ENCODE measurements at regions not wholly inside any gene's neighbourhood (a gene's known extent, or its start where the extent isn't known, plus 50 kb on each side); places are given as distances from the start of the nearest gene placed in this dataset.

- Mint-ChIP-seq H3K36me3 (ENCODE audit: insufficient read depth, unreplicated experiment) (no peaks in the 10 kb centered on the region), H3K4me3 (ENCODE audit: unreplicated experiment) (no peak overlapping the region), H3K27me3 (ENCODE audit: insufficient read depth, unreplicated experiment) (no peaks in the 10 kb centered on the region), H3K4me1 (ENCODE audit: insufficient read depth, unreplicated experiment) (peaks cover 9% of the 10 kb centered on the region), H3K9me3 (ENCODE audit: unreplicated experiment) (no peaks in the 10 kb centered on the region), H3K27ac (ENCODE audit: low read depth, unreplicated experiment) (no peak overlapping the region)
- intact Hi-C loops (cut with micrococcal nuclease) = no loop called here
- no TSS peak for BruUV-seq (replicated peaks)
- POLR2A ChIA-PET = interaction anchor here (0.7 kb wide), 1 partner anchor 21 kb away, joined by 3 read pairs; no protein-coding TSS in a partner anchor
- DNase-seq (ENCODE audit: unreplicated experiment) = no peak
- CTCF ChIA-PET = interaction anchor here (0.6 to 6.4 kb wide), 4 partner anchors 21 to 1570 kb away, joined by 3 to 86 read pairs (median 3); no protein-coding TSS in a partner anchor
- no peak for TF ChIP-seq CTCF (IDR thresholded peaks at IDR 0.05; ENCODE audit: unreplicated experiment)
Measured at GRCh38 chr2:200732866-200733265, 78.8 kb upstream of the BZW1 start.

- TF ChIP-seq CTCF (IDR thresholded peaks at IDR 0.05; ENCODE audit: unreplicated experiment) = no peak
- Mint-ChIP-seq H3K4me3 (ENCODE audit: unreplicated experiment) (no peak overlapping the region), H3K4me1 (ENCODE audit: insufficient read depth, unreplicated experiment) (peaks cover 4% of the 10 kb centered on the region), H3K27me3 (ENCODE audit: insufficient read depth, unreplicated experiment) (no peaks in the 10 kb centered on the region), H3K27ac (ENCODE audit: low read depth, unreplicated experiment) (no peak overlapping the region), H3K36me3 (ENCODE audit: insufficient read depth, unreplicated experiment) (no peaks in the 10 kb centered on the region), H3K9me3 (ENCODE audit: unreplicated experiment) (no peaks in the 10 kb centered on the region)
- no TSS peak for BruUV-seq (replicated peaks)
- ChIA-PET POLR2A (interaction anchor here (0.6 to 1.2 kb wide), 4 partner anchors 20 to 131 kb away, joined by 3 read pairs; partner anchors contain the start of gene CLK1), CTCF (interaction anchor here (1.1 to 6.4 kb wide), 3 partner anchors 22 to 99 kb away, joined by 3 to 86 read pairs (median 3); no protein-coding TSS in a partner anchor)
- intact Hi-C loops (cut with micrococcal nuclease) = no loop called here
- no peak for DNase-seq (ENCODE audit: unreplicated experiment)
Measured at GRCh38 chr2:200733713-200734198, 78.0 kb upstream of the BZW1 start.

GRCh38 chr2:200735061-200735460 lies 76.6 kb upstream of the BZW1 start:
- intact Hi-C loops (cut with micrococcal nuclease) = loop anchor here (1.0 kb wide), 1 partner anchor 22 kb away; no protein-coding TSS in a partner anchor
- TF ChIP-seq CTCF (IDR thresholded peaks at IDR 0.05; ENCODE audit: unreplicated experiment) = no peak

GRCh38 chr2:200736646-200737274 lies 75.0 kb upstream of the BZW1 start:
- POLR2A ChIA-PET = interaction anchor here (0.6 to 1.4 kb wide), 6 partner anchors 8 to 74 kb away, joined by 3 to 6 read pairs (median 5); no protein-coding TSS in a partner anchor
- BruUV-seq (replicated peaks) = no TSS peak
- Mint-ChIP-seq H3K27me3 (ENCODE audit: insufficient read depth, unreplicated experiment) (no peaks in the 10 kb centered on the region), H3K27ac (ENCODE audit: low read depth, unreplicated experiment) (no peak overlapping the region), H3K9me3 (ENCODE audit: unreplicated experiment) (no peaks in the 10 kb centered on the region), H3K36me3 (ENCODE audit: insufficient read depth, unreplicated experiment) (no peaks in the 10 kb centered on the region), H3K4me1 (ENCODE audit: insufficient read depth, unreplicated experiment) (no peaks in the 10 kb centered on the region), H3K4me3 (ENCODE audit: unreplicated experiment) (no peak overlapping the region)
- TF ChIP-seq CTCF (IDR thresholded peaks at IDR 0.05; ENCODE audit: unreplicated experiment) = no peak
- CTCF ChIA-PET = interaction anchor here (0.7 to 6.4 kb wide), 11 partner anchors 8 to 87 kb away, joined by 3 to 86 read pairs (median 3); no protein-coding TSS in a partner anchor
- DNase-seq (ENCODE audit: unreplicated experiment) = no peak
- intact Hi-C loops (cut with micrococcal nuclease) = no loop called here

More at GRCh38 chr2:200735061-200735460, 76.6 kb upstream of the BZW1 start:
- Mint-ChIP-seq H3K9me3 (ENCODE audit: unreplicated experiment) (no peaks in the 10 kb centered on the region), H3K27me3 (ENCODE audit: insufficient read depth, unreplicated experiment) (no peaks in the 10 kb centered on the region), H3K4me3 (ENCODE audit: unreplicated experiment) (no peak overlapping the region), H3K4me1 (ENCODE audit: insufficient read depth, unreplicated experiment) (no peaks in the 10 kb centered on the region), H3K27ac (ENCODE audit: low read depth, unreplicated experiment) (no peak overlapping the region), H3K36me3 (ENCODE audit: insufficient read depth, unreplicated experiment) (no peaks in the 10 kb centered on the region)
- BruUV-seq (replicated peaks) = no TSS peak
- ChIA-PET POLR2A (interaction anchor here (0.6 to 1.8 kb wide), 5 partner anchors 11 to 156 kb away, joined by 3 to 6 read pairs (median 4); partner anchors contain the start of gene CLK1), CTCF (interaction anchor here (0.6 to 6.4 kb wide), 16 partner anchors 10 to 874 kb away, joined by 3 to 86 read pairs (median 3); partner anchors contain the start of gene SGO2)
- DNase-seq (ENCODE audit: unreplicated experiment) = no peak

Data from MCF 10A (cell line).